Immature natural killer cell (primary cell): ENCODE measurements at regions not wholly inside any gene's neighbourhood (a gene's known extent, or its start where the extent isn't known, plus 50 kb on each side); places are given as distances from the start of the nearest gene placed in this dataset.
"Not testable (repeated sequence)": the region's sequence is repeated elsewhere in the genome, so short reads cannot be mapped to it uniquely, and the experiment has no call there.

Experiments used
- DNase-seq, 3 donors: peaks; one replicate each; pipeline ENCODE4 v3.0.0; 2022; ENCODE audit warnings: mixed read lengths in 1 of 3
- H3K27ac Mint-ChIP-seq, 6 donors: one replicate each; pipeline ENCODE4 v1.8.0; 2020; ENCODE audit warnings: mixed read lengths in 6 of 6, mild to moderate bottlenecking in 5 of 6, inconsistent platforms in 4 of 6, moderate library complexity in 3 of 6
- H3K27me3 Mint-ChIP-seq, 3 donors: one replicate each; pipeline ENCODE4 v1.8.0; 2020 to 2021; ENCODE audit warnings: low read depth in 3 of 3, mild to moderate bottlenecking in 3 of 3, mixed read lengths in 3 of 3, moderate library complexity in 3 of 3, inconsistent platforms in 1 of 3
- H3K36me3 Mint-ChIP-seq, 3 donors: one replicate each; pipeline ENCODE4 v1.8.0; 2020; ENCODE audit warnings: mixed read lengths in 3 of 3, inconsistent platforms in 2 of 3, mild to moderate bottlenecking in 2 of 3
- H3K4me1 Mint-ChIP-seq, 2 donors: one replicate each; pipeline ENCODE4 v1.8.0; 2020; ENCODE audit warnings: inconsistent platforms in 2 of 2, mild to moderate bottlenecking in 2 of 2, mixed read lengths in 2 of 2, moderate library complexity in 1 of 2
- H3K4me3 Mint-ChIP-seq, 5 donors: one replicate each; pipeline ENCODE4 v1.8.0; 2020; ENCODE audit warnings: mild to moderate bottlenecking in 5 of 5, mixed read lengths in 5 of 5, inconsistent platforms in 3 of 5, moderate library complexity in 3 of 5
- H3K9me3 Mint-ChIP-seq, 6 donors: one replicate each; pipeline ENCODE4 v1.8.0; 2020; ENCODE audit warnings: mild to moderate bottlenecking in 6 of 6, mixed read lengths in 6 of 6, inconsistent platforms in 4 of 6, moderate library complexity in 3 of 6

- H3K4me1 Mint-ChIP-seq, H3K4me3 Mint-ChIP-seq, H3K27me3 Mint-ChIP-seq, H3K36me3 Mint-ChIP-seq, DNase-seq, H3K27ac Mint-ChIP-seq: not testable (repeated sequence)
- peaks cover 9 to 34% (median 22%) of the 10 kb centered on the region in 6 donors for H3K9me3 Mint-ChIP-seq
These were observed 605.4 kb downstream of the DTWD2 start for GRCh38 chr5:118382931-118383330.

- no peak overlapping the region for H3K4me3 Mint-ChIP-seq
- no peaks in the 10 kb centered on the region for H3K4me1 Mint-ChIP-seq
- H3K27ac Mint-ChIP-seq: no peak overlapping the region
- DNase-seq: no peak
- H3K36me3 Mint-ChIP-seq: no peaks in the 10 kb centered on the region
- H3K27me3 Mint-ChIP-seq: no peaks in the 10 kb centered on the region
- peaks cover 6 to 38% (median 18%) of the 10 kb centered on the region in 6 donors for H3K9me3 Mint-ChIP-seq
These were observed 608.9 kb downstream of the DTWD2 start for GRCh38 chr5:118379470-118379869.

- DNase-seq: no peak
- Mint-ChIP-seq H3K27ac (no peak overlapping the region), H3K4me1 (no peaks in the 10 kb centered on the region), H3K9me3 (peaks cover 6 to 37% (median 15%) of the 10 kb centered on the region in 6 donors), H3K27me3 (no peaks in the 10 kb centered on the region), H3K4me3 (no peak overlapping the region), H3K36me3 (no peaks in the 10 kb centered on the region)
These were observed 609.4 kb downstream of the DTWD2 start for GRCh38 chr5:118378959-118379358.

- no peak for DNase-seq
- Mint-ChIP-seq H3K27me3 (no peaks in the 10 kb centered on the region), H3K4me1 (no peaks in the 10 kb centered on the region), H3K27ac (no peak overlapping the region), H3K9me3 (peaks cover 8 to 36% (median 14%) of the 10 kb centered on the region in 6 donors), H3K4me3 (no peak overlapping the region), H3K36me3 (no peaks in the 10 kb centered on the region)
These were observed 610.9 kb downstream of the DTWD2 start for GRCh38 chr5:118377420-118377819.

- no peaks in the 10 kb centered on the region for H3K36me3 Mint-ChIP-seq
- no peaks in the 10 kb centered on the region for H3K27me3 Mint-ChIP-seq
- H3K4me3 Mint-ChIP-seq: no peak overlapping the region
- H3K27ac Mint-ChIP-seq: no peak overlapping the region
- no peaks in the 10 kb centered on the region for H3K4me1 Mint-ChIP-seq
- H3K9me3 Mint-ChIP-seq: peaks cover 3 to 20% (median 6%) of the 10 kb centered on the region in 6 donors
- DNase-seq: no peak
These were observed 616.1 kb downstream of the DTWD2 start for GRCh38 chr5:118371973-118372831.

GRCh38 chr5:118366429-118366828 is 621.9 kb downstream of the DTWD2 start:
- H3K27ac Mint-ChIP-seq: no peak overlapping the region
- H3K9me3 Mint-ChIP-seq: peaks cover 5 to 26% (median 7%) of the 10 kb centered on the region in 6 donors
- H3K36me3 Mint-ChIP-seq: no peaks in the 10 kb centered on the region
- H3K27me3 Mint-ChIP-seq: peaks cover 0 to 1% (median 0%) of the 10 kb centered on the region in 3 donors
- no peaks in the 10 kb centered on the region for H3K4me1 Mint-ChIP-seq
- no peak for DNase-seq
- no peak overlapping the region for H3K4me3 Mint-ChIP-seq

GRCh38 chr5:118365718-118366117 is 622.6 kb downstream of the DTWD2 start:
- DNase-seq: no peak
- peaks cover 0 to 1% (median 0%) of the 10 kb centered on the region in 3 donors for H3K27me3 Mint-ChIP-seq
- H3K4me3 Mint-ChIP-seq: no peak overlapping the region
- H3K36me3 Mint-ChIP-seq: no peaks in the 10 kb centered on the region
- no peak overlapping the region for H3K27ac Mint-ChIP-seq
- no peaks in the 10 kb centered on the region for H3K4me1 Mint-ChIP-seq
- peaks cover 5 to 26% (median 6%) of the 10 kb centered on the region in 6 donors for H3K9me3 Mint-ChIP-seq

GRCh38 chr5:118354797-118355196 is 633.5 kb downstream of the DTWD2 start:
- H3K4me3 Mint-ChIP-seq: no peak overlapping the region
- H3K9me3 Mint-ChIP-seq: peaks cover 2 to 24% (median 9%) of the 10 kb centered on the region in 6 donors
- no peaks in the 10 kb centered on the region for H3K36me3 Mint-ChIP-seq
- no peaks in the 10 kb centered on the region for H3K27me3 Mint-ChIP-seq
- DNase-seq: no peak
- no peak overlapping the region for H3K27ac Mint-ChIP-seq
- no peaks in the 10 kb centered on the region for H3K4me1 Mint-ChIP-seq

- H3K9me3 Mint-ChIP-seq: peaks cover 0 to 30% (median 9%) of the 10 kb centered on the region in 6 donors
- H3K27ac Mint-ChIP-seq: no peak overlapping the region
- no peaks in the 10 kb centered on the region for H3K36me3 Mint-ChIP-seq
- H3K27me3 Mint-ChIP-seq: no peaks in the 10 kb centered on the region
- no peak overlapping the region for H3K4me3 Mint-ChIP-seq
- H3K4me1 Mint-ChIP-seq: no peaks in the 10 kb centered on the region
- no peak for DNase-seq
These were observed 634.4 kb downstream of the DTWD2 start for GRCh38 chr5:118353970-118354369.

GRCh38 chr5:118336468-118336867 is 651.9 kb downstream of the DTWD2 start:
- DNase-seq: no peak
- Mint-ChIP-seq H3K27me3 (peaks cover 1 to 4% (median 2%) of the 10 kb centered on the region in 3 donors), H3K36me3 (no peaks in the 10 kb centered on the region), H3K4me1 (no peaks in the 10 kb centered on the region), H3K4me3 (no peak overlapping the region), H3K27ac (no peak overlapping the region), H3K9me3 (peaks cover 11 to 33% (median 16%) of the 10 kb centered on the region in 6 donors)

GRCh38 chr5:118327389-118327788 is 661.0 kb downstream of the DTWD2 start:
- H3K36me3 Mint-ChIP-seq: peaks cover 0 to 6% (median 0%) of the 10 kb centered on the region in 3 donors
- peaks cover 8 to 22% (median 15%) of the 10 kb centered on the region in 6 donors for H3K9me3 Mint-ChIP-seq
- H3K27ac Mint-ChIP-seq: no peak overlapping the region
- H3K4me3 Mint-ChIP-seq: no peak overlapping the region
- peaks cover 0 to 2% (median 0%) of the 10 kb centered on the region in 3 donors for H3K27me3 Mint-ChIP-seq
- no peak for DNase-seq
- no peaks in the 10 kb centered on the region for H3K4me1 Mint-ChIP-seq

- DNase-seq: no peak
- H3K27ac Mint-ChIP-seq: no peak overlapping the region
- H3K36me3 Mint-ChIP-seq: peaks cover 0 to 6% (median 0%) of the 10 kb centered on the region in 3 donors
- H3K27me3 Mint-ChIP-seq: no peaks in the 10 kb centered on the region
- no peaks in the 10 kb centered on the region for H3K4me1 Mint-ChIP-seq
- peaks cover 8 to 28% (median 19%) of the 10 kb centered on the region in 6 donors for H3K9me3 Mint-ChIP-seq
- no peak overlapping the region for H3K4me3 Mint-ChIP-seq
These were observed 661.8 kb downstream of the DTWD2 start for GRCh38 chr5:118326481-118327045.

GRCh38 chr5:118325931-118326330 is 662.4 kb downstream of the DTWD2 start:
- Mint-ChIP-seq H3K4me1 (no peaks in the 10 kb centered on the region), H3K9me3 (peaks cover 9 to 34% (median 19%) of the 10 kb centered on the region in 6 donors), H3K4me3 (no peak overlapping the region), H3K27me3 (no peaks in the 10 kb centered on the region), H3K27ac (no peak overlapping the region), H3K36me3 (peaks cover 0 to 6% (median 0%) of the 10 kb centered on the region in 3 donors)
- DNase-seq: no peak

GRCh38 chr5:118323723-118324122 is 664.6 kb downstream of the DTWD2 start:
- H3K36me3 Mint-ChIP-seq, H3K27me3 Mint-ChIP-seq, H3K4me3 Mint-ChIP-seq, H3K27ac Mint-ChIP-seq, H3K4me1 Mint-ChIP-seq, DNase-seq: not testable (repeated sequence)
- peaks cover 13 to 45% (median 22%) of the 10 kb centered on the region in 6 donors for H3K9me3 Mint-ChIP-seq
